Breast epithelium (tissue), 4 donors: ENCODE measurements at regions not wholly inside any gene's neighbourhood (a gene's known extent, or its start where the extent isn't known, plus 50 kb on each side); places are given as distances from the start of the nearest gene placed in this dataset.

Experiments used
- DNase-seq, 2 donors: peaks; one replicate each; pipeline ENCODE4 v3.0.0-alpha.2; 2019; ENCODE audit warnings: low spot score in 2 of 2
- H3K27ac ChIP-seq, 2 donors: fragments of 200-600 bp; sonication (generic) in 1 of 2; one replicate each; pipeline ENCODE4 v1.5.1; 2016 to 2019; ENCODE audit warnings: mild to moderate bottlenecking in 1 of 2
- H3K27me3 ChIP-seq, 2 donors: fragments of 200-600 bp; sonication (generic) in 1 of 2; one replicate each; pipeline versions ENCODE4 v1.5.1 to v1.6.0; 2017 to 2019; ENCODE audit warnings: control low read depth in 1 of 2, mild to moderate bottlenecking in 1 of 2
- H3K36me3 ChIP-seq: fragments of 200-600 bp; one replicate; pipeline ENCODE4 v1.5.1; 2019
- H3K4me1 ChIP-seq, 2 donors: fragments of 200-600 bp; sonication (generic); one replicate each; pipeline ENCODE4 v1.5.1; 2016 to 2019; ENCODE audit warnings: control low read depth in 1 of 2
- H3K4me3 ChIP-seq, 3 donors: fragments of 200-600 bp; sonication (generic); 1 replicate in 2 of 3; 2 replicates in 1 of 3; pipeline ENCODE4 v1.5.1; 2016 to 2019; ENCODE audit warnings: mild to moderate bottlenecking in 3 of 3, moderate library complexity in 2 of 3
- H3K9me3 ChIP-seq, 2 donors: fragments of 200-600 bp; sonication (generic) in 1 of 2; one replicate each; pipeline ENCODE4 v1.5.1; 2016 to 2019; ENCODE audit warnings: control low read depth in 1 of 2
- POLR2A ChIP-seq: fragments of 450-650 bp; IDR thresholded peaks from one replicate; pipeline ENCODE4 v1.6.1; 2016; ENCODE audit warnings: antibody characterized with exemption, mild to moderate bottlenecking, moderate library complexity
- POLR2AphosphoS5 ChIP-seq, 3 donors: sonication (generic); formaldehyde crosslinking; IDR thresholded peaks; one replicate each; pipeline ENCODE4 v1.6.1; 2017; ENCODE audit warnings: antibody characterized with exemption in 3 of 3
- intact Hi-C: fragments of 100-400 bp; cut with DNase I; formaldehyde crosslinking; loops from one replicate; pipeline ENCODE4 v1.15.1; 2023; ENCODE audit warnings: low total_unique reads
- TF ChIP-seq, protein P1 (sequence below), 3 donors: fragments of 450-650 bp; IDR thresholded peaks; one replicate each; pipeline ENCODE4 v1.5.1; 2016 to 2017; ENCODE audit warnings: antibody characterized with exemption in 3 of 3, mild to moderate bottlenecking in 3 of 3, moderate library complexity in 3 of 3

DNA sequence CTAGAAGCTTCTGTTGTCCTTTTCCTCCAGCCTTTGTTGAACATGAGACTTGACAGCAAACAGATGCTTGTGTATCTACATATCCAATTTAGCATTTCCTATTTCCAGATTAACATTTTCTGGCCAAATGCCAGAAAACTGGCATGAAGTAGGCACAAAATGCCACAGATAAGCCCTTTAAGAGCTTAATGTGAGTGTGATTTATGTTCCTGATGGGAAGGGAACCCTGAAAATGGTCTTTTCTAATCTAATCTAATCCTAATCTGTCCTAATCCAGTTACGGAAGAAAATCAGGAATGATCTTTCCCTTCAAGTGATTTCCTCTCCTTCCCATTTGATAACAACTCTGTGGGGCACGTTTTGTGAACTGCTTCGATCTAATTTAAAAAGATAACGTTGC lies 133.0 kb upstream of the C1QTNF7 start:
- Histone ChIP-seq H3K36me3 (no peaks in the 10 kb centered on the region), H3K27me3 (no peaks in the 10 kb centered on the region), H3K27ac (no peak overlapping the region), H3K4me3 (no peak overlapping the region), H3K9me3 (no peaks in the 10 kb centered on the region), H3K4me1 (no peaks in the 10 kb centered on the region)
- intact Hi-C loops: no loop called here
- DNase-seq: no peak
- TF ChIP-seq POLR2A: no peak
- TF ChIP-seq, protein P1, sequence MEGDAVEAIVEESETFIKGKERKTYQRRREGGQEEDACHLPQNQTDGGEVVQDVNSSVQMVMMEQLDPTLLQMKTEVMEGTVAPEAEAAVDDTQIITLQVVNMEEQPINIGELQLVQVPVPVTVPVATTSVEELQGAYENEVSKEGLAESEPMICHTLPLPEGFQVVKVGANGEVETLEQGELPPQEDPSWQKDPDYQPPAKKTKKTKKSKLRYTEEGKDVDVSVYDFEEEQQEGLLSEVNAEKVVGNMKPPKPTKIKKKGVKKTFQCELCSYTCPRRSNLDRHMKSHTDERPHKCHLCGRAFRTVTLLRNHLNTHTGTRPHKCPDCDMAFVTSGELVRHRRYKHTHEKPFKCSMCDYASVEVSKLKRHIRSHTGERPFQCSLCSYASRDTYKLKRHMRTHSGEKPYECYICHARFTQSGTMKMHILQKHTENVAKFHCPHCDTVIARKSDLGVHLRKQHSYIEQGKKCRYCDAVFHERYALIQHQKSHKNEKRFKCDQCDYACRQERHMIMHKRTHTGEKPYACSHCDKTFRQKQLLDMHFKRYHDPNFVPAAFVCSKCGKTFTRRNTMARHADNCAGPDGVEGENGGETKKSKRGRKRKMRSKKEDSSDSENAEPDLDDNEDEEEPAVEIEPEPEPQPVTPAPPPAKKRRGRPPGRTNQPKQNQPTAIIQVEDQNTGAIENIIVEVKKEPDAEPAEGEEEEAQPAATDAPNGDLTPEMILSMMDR (IDR thresholded peaks at IDR 0.05): no peak

DNA sequence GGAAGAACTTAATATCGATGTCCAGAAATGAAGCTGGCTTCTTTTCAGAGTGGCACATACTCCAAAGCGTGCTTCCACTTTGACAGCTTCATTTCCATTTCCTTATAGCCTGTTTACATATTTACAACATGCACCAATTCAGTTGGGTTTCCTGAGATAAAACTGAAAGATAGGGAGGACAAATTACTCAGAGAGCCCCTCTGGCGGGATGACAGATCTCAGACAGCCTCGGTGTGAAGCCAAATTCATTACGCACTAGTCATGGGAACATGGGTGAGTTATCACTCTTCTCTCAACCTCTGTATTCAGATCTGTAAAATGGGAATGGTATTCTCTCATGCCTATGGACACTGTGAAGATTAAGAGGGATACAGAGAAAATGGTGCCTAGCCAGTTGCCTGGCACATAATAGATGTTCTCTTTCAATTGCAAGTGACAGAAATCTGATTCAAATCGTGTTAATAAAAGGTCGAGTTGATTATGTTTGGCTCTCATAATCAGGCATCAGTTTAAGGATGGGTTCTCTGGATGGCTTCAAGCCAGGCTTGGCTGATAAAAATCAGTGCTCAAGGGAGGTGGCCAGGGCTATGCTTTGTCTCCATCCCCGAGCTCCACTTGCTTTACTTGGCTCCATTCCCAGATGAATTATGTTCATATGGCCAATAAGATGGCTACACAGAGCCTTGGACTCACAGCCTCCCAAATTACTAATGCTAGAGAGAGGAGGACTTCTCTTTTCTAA lies 132.2 kb upstream of the C1QTNF7 start:
- H3K27me3 ChIP-seq: no peaks in the 10 kb centered on the region
- H3K4me1 ChIP-seq: no peaks in the 10 kb centered on the region
- H3K9me3 ChIP-seq: no peaks in the 10 kb centered on the region
- H3K27ac ChIP-seq: no peak overlapping the region
- no peak for DNase-seq
- intact Hi-C loops: no loop called here
- no peak overlapping the region for H3K4me3 ChIP-seq
- H3K36me3 ChIP-seq: no peaks in the 10 kb centered on the region
- TF ChIP-seq POLR2AphosphoS5 (IDR thresholded peaks at IDR 0.05) (no peak), POLR2A (no peak)
- TF ChIP-seq, protein P1 (IDR thresholded peaks at IDR 0.05): no peak

DNA sequence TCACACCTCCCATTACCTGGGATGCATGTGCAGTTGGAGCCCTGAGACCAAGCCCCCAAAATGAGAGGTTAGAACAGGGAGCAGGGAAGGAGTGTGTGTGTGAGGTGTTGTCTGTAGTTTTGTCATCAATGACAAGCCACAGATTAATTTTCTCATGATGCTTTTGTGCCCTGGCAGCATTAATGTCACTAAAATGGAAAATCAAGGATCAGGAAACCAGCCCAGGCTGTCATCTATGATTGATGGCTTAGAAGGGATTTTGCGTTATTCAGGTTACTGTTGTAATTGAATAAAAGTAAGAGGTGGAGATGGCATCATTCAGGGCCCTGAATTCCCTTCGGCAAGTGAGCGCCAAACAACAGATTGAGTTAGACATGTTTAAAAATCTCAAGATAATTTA lies 130.5 kb upstream of the C1QTNF7 start:
- intact Hi-C loops: no loop called here
- H3K27me3 ChIP-seq: no peaks in the 10 kb centered on the region
- no peak for TF ChIP-seq POLR2AphosphoS5 (IDR thresholded peaks at IDR 0.05)
- TF ChIP-seq POLR2A: no peak
- TF ChIP-seq, protein P1 (IDR thresholded peaks at IDR 0.05): no peak
- no peaks in the 10 kb centered on the region for H3K36me3 ChIP-seq
- H3K27ac ChIP-seq: no peak overlapping the region
- H3K4me1 ChIP-seq: no peaks in the 10 kb centered on the region
- no peaks in the 10 kb centered on the region for H3K9me3 ChIP-seq
- DNase-seq: no peak
- H3K4me3 ChIP-seq: no peak overlapping the region

DNA sequence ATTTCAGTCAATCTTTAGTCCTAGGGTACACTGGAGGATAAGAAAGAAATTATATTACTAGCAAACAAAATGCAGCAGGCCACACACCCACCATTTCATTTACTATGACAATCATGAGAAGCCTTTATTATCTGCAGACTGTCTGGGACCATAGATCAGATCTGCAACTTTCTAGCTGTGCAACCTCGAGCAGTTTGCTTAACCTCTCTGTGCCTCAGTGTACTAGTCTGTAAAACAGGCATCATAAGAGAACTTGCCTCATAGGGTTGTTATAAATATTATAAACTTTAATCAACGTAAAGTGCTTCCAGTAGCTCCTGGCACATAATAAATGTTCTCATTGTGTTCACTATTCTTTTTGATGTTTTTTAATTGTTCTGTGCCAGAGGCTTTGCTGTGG lies 128.2 kb upstream of the C1QTNF7 start:
- Histone ChIP-seq H3K4me1 (no peaks in the 10 kb centered on the region), H3K9me3 (no peaks in the 10 kb centered on the region), H3K36me3 (no peaks in the 10 kb centered on the region), H3K4me3 (no peak overlapping the region), H3K27ac (no peak overlapping the region), H3K27me3 (no peaks in the 10 kb centered on the region)
- no peak for DNase-seq
- TF ChIP-seq, protein P1 (IDR thresholded peaks at IDR 0.05): no peak
- TF ChIP-seq POLR2AphosphoS5 (IDR thresholded peaks at IDR 0.05) (no peak), POLR2A (no peak)
- intact Hi-C loops: no loop called here

DNA sequence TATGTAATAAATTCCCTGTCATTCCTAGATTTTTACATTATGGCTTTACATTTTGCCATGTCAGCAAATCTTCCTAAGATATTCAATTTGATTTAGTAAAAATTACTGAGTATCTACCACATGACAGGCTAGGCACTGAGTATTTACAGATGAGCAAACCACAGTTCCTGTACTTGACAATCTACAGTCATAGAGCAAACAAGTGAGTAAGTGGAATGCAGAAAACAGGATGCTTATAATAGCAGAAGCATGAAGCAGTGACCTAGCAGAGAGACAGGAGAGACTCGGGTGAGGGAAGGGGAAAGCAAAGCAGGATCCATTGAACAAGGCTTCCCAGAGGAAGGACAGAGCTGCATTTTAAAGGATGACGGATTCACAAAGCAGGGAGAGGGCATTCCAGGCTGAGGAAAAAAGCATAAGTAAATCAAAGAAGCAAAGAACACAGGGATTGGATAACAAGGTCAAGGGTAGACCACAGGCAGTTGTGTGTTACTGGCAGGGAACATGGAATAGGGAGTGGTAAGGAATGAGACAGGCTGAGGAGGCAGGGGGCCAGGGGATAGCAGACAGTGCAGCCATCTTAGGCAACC lies 124.7 kb upstream of the C1QTNF7 start:
- Histone ChIP-seq H3K36me3 (no peaks in the 10 kb centered on the region), H3K4me3 (no peak overlapping the region), H3K4me1 (no peaks in the 10 kb centered on the region), H3K27ac (no peak overlapping the region), H3K9me3 (no peaks in the 10 kb centered on the region), H3K27me3 (no peaks in the 10 kb centered on the region)
- intact Hi-C loops: no loop called here
- no peak for DNase-seq
- TF ChIP-seq POLR2A (no peak), POLR2AphosphoS5 (IDR thresholded peaks at IDR 0.05) (no peak)
- TF ChIP-seq, protein P1 (IDR thresholded peaks at IDR 0.05): no peak
